ENCODE measurements at regions not wholly inside any gene's neighbourhood (a gene's known extent, or its start where the extent isn't known, plus 50 kb on each side); places are given as distances from the start of the nearest gene placed in this dataset.
"Not testable (repeated sequence)": the region's sequence is repeated elsewhere in the genome, so short reads cannot be mapped to it uniquely, and the experiment has no call there.

DNA sequence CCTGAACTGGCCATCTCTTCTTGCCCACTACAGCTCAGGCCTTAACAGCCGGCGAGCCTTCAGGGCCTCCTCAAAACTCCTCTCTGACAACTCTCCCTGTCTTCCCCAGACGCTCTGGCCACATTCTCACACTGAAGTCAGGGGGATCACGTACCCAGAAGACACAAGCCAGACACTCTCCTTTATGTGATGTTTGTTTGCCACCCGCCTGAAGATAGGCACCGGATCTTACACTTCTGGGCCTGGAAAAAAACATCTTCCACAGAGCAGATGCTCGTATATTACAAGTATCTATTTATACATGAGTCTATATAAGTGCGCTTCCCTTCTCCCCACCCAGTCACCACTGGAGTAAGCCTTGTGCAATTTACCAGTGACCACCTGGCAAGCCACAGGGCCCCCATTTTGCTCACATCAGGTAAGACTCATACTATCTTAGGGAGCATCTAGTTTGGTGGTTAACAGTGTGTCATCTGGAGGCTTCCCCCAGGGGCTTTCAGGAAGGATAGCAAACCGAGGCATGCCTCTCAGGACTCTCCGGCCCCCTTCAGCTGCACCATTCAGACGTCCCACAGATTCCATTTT is 349.4 kb downstream of the SOX9 start:
- DNase-seq (ENCODE audit: low spot score): no peak

DNA sequence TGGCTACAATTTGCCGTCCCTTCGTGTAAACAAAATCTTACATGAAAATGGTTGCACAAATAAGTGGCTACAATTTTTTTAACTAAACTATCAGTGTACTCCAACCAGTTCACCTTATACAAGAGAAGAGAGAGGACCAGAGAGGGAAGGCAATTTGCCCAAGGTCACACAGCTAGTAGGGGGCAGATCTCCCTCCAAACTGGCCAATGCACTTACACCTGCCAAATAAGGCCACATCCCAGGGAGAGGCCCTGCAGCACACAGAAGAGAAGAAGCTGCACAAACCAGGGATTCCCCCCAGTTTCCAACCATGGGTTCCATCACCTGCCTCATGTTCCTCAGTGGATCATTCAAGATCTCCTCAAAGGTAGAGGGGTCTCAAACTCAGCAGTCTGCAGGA is 349.9 kb downstream of the SOX9 start:
- DNase-seq (ENCODE audit: low spot score): no peak

DNA sequence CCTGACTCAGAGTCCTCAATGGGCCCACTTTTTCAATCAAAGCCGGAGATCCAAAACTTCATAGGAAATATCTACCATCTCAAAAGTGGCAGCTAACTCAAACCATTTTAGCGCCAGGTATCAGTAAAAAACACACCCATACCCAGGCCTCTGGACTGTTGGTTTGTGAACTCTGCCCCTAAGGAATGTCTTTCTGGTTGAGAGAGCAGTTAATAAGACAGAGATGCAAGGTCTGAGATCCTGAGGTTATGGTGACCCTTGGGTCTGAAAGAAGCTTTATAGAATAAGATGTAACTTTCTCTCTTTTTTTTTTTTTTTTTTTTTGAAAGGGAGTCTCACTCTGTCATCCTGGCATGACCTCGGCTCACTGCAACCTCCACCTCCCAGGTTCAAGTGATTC is 350.5 kb downstream of the SOX9 start:
- DNase-seq (ENCODE audit: low spot score): no peak

DNA sequence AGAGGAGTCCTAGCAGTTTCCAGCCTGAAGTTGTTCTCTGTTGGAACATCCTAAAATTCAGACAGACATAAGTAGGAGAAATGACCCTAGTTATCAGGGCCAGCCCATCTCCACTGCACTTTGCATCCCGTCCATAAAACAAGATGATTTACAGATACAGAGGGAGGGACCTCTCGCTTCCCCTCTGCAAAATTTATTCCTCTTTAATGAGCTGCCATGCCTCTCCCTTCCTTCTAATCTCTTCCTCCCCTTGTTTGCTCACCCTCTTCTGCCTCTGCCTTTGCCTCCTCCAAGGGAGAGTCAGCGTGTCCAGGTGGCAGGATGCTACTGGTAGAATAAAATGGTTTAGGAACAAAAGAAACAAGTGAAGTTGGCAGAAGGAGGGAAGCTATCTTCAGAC is 351.3 kb downstream of the SOX9 start:
- no peak for DNase-seq (ENCODE audit: low spot score)

DNA sequence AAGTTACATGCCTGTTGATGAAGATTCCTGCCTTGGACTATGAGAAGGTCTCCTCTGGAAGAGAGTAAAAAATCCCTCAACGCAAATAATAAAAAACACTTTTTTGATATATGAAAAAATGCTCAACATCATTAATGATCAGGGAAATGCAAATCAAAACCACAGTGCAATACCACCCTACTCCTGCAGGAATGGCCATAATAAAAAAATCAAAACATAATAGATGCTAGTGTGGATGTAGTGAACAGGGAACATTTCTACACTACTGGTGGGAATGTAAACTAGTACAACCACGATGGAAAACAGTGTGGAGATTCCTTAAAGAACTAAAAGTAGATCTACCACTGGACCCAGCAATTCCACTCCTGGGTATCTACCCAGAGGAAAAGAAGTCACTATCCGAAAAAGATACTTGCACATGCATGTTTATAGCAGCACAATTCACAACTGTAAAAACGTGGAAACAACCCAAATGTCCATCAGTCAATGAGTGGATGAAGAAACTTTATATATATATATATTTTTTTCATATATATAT is 352.1 kb downstream of the SOX9 start:
- not testable (repeated sequence) for DNase-seq (ENCODE audit: low spot score)

DNA sequence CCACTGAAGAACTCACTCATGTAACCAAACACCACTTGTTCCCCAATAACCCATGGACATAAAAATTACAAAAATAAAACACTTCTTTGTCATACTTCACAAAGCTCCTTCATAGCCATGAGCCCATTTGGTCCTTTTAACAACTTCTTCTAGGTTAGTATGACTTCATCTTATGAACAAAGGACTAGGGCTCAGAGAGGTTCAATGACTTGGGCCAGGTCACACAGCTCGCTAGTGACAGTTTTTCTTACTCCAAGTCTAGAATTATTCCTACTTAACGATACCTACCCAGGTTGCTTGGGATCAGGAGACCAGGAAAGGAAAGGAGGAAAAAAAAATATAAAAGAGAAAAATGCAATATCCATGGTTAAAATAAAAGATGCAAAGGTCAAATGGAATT is 353.4 kb downstream of the SOX9 start:
- no peak for DNase-seq (ENCODE audit: low spot score)

DNA sequence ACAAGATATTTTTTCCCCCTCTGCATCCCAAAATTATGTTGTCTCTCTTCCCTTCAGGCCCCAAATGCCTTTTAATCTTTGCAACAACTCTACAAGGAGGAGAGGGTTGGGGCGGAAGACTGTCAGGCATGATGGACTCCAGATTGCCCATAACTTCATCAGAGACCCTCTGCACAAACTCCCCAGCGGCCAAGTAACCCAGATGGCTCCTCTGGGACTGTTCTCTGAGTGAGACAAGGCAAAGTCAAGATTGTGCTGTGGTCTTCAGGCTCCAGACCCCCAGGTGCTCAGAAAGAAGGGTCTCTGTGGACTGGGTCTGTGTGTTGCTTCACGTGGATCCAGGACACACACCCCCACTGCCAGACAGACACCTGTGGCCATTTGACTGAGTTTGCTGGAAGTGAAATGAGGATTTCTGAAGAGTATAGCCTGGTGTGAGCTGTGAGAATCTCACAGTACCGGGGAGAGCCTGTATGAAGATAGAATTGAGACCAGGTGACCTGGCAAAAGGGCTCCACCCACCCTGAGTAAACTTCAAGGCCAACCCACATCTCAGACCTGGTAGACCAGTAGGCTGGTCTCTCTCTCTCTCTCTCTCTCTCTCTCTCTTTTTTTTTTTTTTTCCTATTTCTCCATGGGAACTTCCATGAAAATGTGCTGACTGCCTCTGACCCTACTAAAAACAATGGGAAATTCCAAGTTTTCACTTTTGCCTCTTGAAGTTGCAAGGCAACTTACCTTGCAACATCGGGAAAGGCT is 354.1 kb downstream of the SOX9 start:
- no peak for DNase-seq (ENCODE audit: low spot score)

DNA sequence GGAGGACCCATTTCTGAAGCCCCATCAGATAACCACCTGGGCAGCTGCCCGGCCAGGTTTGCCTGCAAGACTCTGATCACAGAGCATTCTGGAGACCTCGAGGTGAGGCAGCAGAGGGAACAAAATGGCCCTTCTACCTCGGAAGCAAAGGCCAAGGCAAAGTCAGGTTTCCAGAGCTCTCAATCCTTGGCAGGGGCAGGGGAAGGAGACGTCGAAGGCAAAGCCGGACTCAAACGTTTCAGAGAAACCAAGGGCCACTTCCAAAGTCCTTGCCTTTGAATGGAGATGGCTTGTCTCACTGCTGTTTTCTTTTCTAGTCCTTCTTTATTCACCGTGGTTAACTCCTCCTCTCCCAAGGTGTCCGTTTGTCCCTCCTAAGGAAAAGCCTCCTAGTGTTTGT is 355.3 kb downstream of the SOX9 start:
- no peak for DNase-seq (ENCODE audit: low spot score)

DNA sequence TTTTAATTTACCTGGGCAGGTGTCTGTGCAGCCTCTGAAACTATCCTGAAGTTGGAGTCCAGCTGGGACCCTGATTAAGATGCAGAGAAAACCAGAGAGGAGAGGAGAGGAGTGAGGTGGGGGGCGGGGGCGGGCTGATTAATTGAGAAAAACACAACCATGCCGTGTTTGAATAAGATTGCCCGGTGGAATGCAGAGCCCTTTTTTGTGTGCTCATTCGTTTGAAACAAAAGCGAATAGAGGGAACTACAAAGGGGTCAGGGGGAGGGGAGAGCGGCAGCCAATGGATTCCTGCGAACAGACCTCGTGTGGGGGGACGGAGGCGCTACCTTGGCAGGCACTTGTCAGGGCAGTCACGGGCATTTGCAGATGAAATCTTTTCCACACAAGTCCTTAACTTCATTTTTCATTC is 355.8 kb downstream of the SOX9 start:
- DNase-seq (ENCODE audit: low spot score): no peak

DNA sequence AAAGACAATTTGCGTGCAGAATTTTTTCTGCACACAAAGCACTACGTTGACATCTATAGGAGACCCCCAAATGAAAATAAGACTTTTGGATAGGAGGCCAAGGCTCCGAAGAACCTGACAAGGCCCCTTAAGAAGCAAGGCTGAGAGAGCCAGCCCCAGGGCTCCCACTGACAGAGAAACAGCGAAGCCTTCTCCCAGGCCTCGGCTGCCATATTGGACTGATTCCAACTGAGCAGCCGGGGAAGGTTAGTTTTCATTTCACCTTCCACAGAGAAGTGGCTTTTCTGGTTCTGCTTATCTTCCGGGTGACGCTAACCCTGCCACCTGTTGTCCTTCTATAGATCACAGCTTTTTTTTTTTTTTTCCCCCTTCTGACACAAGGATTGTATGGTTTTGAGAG is 356.7 kb downstream of the SOX9 start:
- DNase-seq (ENCODE audit: low spot score): no peak

DNA sequence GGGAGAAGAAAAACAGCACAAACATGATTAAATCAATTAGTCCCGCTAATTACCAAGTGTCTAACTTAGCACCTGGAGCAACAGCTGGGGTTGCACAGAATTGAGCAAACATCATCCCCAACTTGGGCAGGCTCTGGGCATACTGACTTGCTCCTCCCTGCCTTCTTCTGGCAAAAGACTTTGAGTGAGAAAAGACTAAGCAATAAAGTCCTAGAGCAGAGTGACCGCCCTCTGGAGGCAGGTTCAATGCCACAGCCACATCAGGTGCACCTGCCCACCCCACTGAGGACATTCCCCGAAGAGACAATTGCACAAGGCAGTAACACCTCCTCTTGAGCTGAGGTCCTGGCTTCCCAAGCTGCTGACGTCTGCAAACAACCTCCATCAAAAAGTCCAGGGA is 358.3 kb downstream of the SOX9 start:
- DNase-seq (ENCODE audit: low spot score): no peak

DNA sequence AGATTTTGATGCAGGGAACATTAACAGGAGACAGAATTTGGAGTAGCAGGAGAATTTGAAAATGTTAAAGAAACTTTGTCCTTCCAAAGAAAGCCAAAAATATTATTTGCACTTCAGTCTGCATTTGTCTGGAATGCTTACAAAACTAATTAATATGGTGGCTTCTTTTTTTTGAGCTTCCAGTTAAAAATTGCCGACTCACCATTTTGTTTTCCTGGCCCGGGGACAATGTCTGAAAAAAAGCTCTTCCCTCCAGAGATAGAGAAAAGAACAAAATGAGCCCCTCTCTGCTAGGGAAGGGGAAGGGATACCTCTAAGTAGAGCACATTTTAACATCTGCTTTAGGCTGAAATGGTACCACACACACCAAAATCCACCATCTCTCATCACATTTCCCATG is 360.8 kb downstream of the SOX9 start:
- DNase-seq (ENCODE audit: low spot score): no peak

DNA sequence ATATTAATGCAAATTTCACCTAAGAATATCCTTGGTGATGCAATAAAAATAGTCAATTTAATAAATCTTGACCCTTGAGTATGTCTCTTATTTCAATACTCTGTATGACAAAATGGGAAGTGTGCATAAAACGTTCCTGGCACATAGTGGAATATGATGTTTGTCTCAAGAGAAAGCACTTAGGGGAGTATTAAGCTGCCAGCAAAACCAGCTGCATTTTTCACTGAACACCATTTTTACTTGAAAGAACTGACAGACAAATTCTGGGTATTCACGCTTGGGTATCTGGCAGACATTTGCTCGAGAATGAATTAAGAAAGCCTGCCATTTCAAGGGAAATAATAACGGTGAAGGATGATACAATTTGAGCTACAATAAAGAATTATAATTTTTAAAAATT is 364.8 kb downstream of the SOX9 start:
- no peak for DNase-seq (ENCODE audit: low spot score)

DNA sequence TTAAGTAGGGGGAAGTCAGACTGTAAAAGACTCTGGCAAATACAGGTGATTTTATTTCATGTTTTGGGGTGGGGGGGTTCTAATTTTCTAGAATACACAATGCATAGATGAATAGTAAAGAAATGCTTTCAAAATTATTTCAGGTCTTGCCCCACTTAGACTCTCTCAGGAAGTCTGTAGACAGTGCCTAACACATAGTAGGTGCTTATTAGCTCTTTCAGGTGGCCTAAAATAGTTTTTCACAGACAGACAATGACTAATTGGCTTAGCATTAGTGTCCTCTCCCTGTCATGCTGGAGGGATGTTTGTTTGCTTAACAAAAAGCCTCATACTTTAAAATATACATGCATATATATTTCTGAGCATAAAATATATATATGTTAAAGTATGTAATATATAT is 366.0 kb downstream of the SOX9 start:
- no peak for DNase-seq (ENCODE audit: low spot score)

DNA sequence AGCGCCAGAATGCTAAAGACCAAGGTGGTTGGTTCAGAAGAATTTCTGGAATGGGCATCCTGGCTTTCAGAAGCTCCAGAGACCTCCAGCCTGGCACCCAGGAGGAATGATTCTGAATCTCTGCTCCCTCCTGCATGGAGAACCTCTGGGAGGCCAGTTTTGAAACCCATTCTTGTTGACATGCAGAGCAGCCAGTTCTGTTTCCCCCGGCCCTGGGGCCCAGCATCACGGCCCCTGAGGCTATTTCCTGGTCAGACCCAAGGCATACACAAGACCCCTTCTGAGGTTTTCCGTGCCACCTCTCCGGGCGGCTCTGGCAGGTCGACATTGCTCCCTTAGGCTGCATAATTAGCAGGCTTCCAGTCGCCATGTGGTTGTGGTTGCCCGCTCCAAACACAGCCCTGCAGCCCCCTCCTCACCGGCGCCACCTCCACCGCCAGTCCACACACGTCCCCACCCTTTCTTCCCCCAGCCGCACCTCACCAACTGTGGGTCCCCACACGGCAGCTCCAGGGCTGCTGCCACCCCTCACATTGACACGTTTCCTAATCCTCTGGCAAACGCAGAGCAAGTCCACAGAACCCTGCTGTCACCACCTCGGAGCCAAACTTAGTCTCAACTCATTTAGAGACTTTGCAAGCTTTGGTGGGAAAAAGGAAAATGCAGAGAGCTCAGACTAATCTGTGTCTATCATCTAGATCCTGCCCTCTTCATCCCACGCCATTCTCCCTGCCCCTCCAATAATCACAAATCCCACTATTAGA is 367.1 kb downstream of the SOX9 start:
- DNase-seq (ENCODE audit: low spot score): no peak

DNA sequence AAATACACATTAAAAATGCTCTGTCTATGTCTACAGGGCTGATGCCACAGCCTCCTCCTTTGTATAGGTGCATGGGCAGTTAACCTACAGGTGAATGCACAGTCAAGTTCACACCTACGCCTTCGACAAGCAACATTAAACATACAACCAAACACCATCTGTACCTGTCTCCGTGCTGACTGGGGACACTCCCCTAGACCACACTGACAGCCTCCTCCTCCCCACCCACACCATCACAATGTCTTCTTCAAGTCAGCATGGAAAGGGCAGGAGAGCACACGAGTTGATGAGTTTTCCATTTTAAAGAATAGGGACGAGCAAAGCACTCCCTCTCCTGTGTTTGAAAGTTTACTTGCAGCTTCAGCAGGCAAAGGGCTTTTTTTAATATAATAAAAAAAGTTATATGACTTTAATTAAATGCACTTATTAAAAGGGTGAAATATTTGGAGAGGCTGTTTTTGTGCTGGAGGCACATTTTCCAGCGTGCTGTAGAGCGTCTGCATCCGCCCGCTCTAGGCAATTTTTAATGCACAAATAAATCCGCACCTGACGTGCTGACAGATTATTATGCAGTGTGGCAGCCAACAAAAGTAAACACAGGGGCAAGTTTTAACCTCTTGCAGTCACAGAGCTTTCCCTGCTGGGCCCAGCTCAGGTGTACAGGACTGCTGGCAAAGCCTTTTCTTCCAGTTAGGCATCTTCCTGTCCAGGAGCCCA is 367.9 kb downstream of the SOX9 start:
- no peak for DNase-seq (ENCODE audit: low spot score)

DNA sequence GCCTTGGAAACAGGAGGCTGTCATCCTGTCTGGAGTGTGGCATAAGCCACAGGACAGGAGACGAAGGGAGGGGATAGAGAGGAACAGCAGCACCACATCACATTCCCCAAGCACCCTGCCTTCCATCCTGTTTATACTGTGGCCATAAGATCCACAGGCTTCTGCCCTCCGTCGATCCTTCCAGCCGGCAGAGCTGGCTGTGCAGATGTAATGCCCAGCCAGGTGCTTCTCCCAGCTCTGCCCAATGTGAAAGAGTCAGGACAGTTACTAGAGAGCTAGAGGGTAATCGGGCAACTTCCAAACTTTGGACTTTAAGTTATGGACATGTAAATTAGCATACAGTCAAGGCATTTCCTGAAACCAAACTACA is 368.4 kb downstream of the SOX9 start:
- DNase-seq (ENCODE audit: low spot score): no peak

DNA sequence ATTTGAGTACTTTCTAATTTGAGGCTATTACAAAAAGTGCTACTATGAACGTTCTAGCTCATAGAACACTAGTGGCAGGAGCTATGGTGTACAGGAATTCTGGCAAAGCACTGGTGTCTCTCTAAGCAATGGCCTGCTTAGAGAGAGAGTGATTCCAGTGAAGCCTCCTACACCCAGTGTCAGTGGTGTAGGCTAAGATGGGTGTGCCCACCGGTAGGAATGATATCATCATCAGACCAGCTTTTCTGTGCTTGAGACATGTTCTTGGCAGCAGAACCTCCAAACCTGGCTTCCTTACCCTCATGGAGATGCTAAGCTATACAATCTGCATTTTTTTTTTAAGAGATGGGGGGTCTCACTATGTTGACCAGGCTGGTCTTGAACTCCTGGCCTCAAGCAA is 370.3 kb downstream of the SOX9 start:
- no peak for DNase-seq (ENCODE audit: low spot score)

DNA sequence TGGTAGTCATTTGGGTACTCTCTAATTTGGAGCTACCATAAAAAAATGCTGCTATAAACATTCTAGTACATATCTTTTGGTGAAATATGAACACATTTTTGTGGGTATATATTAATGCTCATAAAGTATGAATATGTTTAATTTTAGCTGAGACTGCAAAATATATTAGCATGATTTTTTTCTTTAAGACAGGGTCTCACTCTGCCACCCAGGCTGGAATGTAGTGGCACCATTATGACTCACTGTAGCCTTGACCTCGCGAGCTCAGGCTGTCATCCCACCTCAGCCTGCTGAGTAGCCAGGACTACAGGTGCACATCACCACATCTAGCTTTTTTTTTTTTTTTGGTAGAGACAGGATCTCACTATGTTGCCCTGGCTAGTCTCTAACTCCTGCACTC is 371.7 kb downstream of the SOX9 start:
- no peak for DNase-seq (ENCODE audit: low spot score)

DNA sequence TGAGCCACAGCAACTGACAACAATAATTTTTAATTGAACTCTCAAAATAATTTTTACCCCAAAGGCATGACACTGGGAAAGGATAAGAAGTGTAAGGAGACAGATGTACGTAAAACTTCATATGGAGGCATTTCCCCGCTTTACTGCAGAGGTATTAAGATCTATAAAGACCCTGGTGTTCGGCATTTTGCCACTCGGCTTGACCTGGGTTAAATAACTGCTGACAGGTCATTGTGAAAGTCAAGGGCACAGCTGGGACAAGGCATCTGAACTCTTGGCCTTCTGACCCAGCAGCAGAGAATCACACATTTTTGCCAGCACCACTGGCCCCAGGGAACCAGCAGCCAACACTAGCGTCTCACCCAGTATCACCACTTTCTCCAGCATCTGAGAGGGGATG is 372.1 kb downstream of the SOX9 start:
- DNase-seq (ENCODE audit: low spot score): no peak

DNA sequence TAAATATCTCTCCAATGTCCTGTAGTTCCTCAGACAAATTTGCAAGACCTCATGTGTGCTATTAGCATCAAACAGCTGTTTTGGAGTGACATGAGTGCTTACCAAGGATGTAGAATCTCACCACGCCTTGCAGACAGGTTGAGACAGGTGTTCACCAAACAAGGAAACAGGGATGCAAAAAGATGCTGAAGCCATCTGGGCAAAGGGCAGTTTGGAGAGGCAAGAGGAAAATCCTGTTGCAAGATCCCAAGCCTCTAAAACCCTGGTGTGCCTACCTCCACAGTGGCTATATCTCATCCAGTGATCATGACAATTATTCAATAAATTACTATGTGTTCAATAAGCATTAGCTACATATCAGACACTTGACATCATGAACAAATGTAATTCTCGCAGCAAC is 373.7 kb downstream of the SOX9 start:
- DNase-seq (ENCODE audit: low spot score): no peak

DNA sequence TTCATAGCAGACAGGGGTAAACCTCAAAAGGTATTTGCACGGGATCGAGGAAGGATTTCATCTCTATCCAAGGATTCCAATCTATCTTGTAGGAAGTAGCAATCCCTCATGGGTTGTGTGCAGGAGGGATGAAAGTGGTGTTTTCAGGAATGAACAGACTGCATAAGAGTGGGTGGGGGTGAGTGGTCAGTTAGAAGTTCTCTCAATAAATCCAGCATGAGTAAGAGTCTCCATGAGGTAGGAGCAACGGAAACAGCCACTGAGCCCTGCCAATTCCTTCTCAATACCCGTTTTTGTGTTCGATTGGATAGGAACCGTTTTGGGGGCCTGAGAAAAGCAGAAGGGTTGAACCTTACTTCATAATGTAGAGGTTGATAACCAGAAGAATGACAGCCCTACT is 375.6 kb downstream of the SOX9 start:
- DNase-seq (ENCODE audit: low spot score): no peak

All from A172 (cell line).